GM18511 (cell line): ENCODE measurements at regions not wholly inside any gene's neighbourhood (a gene's known extent, or its start where the extent isn't known, plus 50 kb on each side); places are given as distances from the start of the nearest gene placed in this dataset.
"Not testable (repeated sequence)": the region's sequence is repeated elsewhere in the genome, so short reads cannot be mapped to it uniquely, and the experiment has no call there.

Experiments
- ATAC-seq: cut with Tn5 transposase; IDR thresholded peaks from one replicate; pipeline ENCODE4 v1.9.1; 2021; ENCODE audit warnings: mild to moderate bottlenecking, moderate library complexity; ENCODE audit not compliant: unreplicated experiment

GRCh38 chr10:2589196-2589595, 478.2 kb upstream of the PFKP start:
- no peak for ATAC-seq

DNA sequence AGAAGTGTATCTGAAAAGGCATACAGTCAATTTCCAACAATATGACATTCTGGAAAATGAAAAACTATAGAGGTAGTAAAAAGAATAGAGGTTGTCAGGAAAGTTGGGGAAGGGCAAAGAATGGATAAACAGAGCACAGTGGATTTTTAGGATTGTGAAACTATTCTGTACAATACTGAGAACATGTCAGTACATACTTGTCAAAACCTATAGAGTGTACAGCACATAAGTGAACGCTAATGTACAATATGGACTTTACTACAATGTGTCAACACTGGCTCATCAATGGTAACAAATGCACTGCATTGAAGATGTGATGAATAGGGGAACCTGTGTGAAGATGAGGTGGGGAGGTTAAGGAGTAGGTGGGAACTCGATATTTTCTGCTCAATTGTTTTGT, 483.0 kb upstream of the PFKP start:
- no peak for ATAC-seq

DNA sequence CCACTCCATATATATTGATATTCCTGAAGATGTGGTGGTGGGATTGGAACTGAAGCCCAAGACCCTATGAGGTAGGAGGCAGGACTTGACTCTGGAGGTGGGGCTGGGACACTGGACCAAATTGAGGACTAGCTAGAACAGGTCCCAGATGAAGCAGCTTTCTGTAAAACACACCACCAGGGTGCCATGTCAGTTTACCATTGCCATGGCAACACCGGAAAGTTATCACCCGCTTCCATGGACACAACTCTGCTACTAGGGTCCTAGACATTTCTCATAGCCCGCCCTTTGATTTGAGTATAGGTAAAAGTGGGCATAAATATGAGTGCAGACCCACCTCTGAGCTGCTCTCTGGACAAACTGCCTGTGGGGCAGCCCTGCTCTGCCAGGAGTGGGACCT, 490.5 kb upstream of the PFKP start:
- ATAC-seq, result no peak

DNA sequence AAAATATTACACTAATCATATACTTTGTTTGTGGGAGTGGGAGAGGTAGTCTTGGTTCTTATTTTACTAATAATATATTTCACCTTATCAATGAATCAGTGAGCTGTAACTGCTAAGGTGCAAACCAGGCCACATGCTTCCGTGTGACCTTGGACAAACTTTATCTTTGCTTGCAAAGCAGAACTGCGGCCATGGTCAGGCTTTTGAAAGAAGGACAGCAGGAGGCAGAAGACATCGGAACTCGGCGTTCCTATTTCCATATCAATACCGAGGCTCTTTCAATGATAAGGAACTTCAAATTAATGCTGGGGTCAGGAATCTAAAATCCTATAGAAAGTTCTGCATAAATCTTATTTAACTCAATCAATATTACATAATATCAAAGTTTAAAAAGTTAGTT, 491.9 kb upstream of the PFKP start:
- ATAC-seq, result no peak

DNA sequence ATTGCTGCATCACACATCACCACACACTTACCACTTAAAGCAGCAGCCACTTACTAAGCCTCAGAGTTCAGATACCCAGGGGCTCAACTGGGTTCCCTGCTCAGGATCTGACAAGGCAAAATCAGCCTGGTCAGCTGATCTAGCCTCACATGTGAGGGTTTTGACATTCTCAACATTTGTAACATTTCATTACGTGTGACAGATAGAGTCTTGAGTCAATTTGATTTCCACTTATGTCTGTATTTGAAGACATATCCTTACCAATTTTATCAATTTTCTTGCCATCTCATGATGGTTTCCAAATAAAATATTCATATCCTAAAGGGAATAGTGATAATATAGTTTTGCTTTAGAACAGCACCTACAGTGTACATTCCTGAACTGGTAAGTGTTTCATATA, 494.7 kb upstream of the PFKP start:
- no peak for ATAC-seq

DNA sequence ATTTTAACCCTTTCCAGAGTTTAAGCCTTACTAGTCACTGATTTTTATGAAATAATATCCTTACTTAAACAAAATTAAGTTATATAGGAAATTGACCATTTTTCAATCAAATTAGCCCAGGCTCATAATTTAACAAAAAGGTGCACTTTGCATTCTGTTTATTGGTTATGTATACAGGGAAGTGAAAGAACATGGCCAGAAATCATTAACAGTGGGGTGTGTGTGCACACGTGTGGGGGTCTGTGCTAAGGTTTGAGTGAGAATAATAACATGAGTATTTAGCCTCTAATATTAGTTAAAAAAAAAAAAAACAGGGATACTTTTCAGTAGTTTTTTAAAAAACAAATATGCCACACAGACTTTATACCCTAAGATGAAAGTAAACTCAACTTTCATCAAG, 510.5 kb upstream of the PFKP start:
- peak; percentile 87 for ATAC-seq

DNA sequence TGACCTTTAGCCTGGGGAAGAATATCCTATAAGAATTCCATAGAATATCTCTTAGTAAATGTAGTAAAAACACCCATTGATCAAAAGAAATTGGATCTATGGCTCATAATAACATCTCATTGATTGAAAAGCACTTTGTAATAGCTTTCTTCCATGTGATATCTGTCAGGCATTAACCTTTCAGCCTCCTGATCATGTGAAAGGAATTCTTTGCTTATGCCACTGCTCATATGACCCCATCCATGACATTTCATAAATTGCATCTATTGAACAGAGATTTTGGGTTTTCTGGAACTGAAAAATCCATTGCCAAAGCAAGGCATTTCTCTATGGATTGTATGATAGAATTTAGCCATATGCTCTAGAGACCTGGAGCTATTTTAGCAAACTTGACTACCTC, 519.3 kb upstream of the PFKP start:
- no peak for ATAC-seq

DNA sequence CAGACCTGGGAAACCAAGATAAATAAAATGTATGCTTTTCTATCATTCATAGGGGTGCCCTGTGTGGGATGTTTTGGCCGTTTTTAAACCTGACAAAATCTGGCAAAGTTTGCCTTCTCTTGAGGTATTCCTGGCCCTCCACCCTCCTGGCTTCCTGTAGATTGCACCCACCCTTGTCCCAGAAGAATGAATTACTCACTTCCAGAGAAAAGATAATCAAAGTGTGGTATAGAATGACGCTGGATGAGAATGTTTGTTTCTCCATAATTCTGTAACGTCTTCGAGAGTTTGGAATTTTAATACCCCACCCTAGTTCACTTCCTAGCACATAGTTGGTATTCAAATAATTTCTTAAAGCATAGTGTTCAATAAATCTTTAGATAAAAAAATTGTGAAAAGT, 519.7 kb upstream of the PFKP start:
- ATAC-seq, result no peak

- not testable (repeated sequence) for ATAC-seq
Observed at GRCh38 chr10:2546894-2547293, 520.5 kb upstream of the PFKP start.

DNA sequence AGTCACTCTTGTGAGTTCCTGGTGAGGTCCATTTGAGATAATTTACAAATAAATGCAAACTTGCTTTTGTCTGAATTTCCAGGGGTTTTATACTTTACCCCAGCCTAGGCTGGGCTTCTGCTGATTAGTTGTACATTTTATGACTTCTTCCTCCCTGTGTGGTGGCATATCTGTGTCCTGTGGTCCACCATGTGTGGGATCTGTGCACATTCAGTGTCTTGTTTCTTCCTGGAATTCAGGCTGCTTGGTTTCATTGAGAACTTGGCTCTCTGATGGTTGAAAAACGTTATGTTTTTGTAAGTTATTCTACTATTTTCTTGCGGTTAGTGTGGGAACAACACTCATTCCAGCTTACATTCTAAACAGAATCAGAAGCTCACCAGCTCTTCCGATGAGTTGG, 523.4 kb upstream of the PFKP start:
- no peak for ATAC-seq

GRCh38 chr10:2543142-2543886, 524.0 kb upstream of the PFKP start:
- no peak for ATAC-seq

- ATAC-seq, result no peak
Observed at GRCh38 chr10:2541176-2541575, 526.2 kb upstream of the PFKP start.

DNA sequence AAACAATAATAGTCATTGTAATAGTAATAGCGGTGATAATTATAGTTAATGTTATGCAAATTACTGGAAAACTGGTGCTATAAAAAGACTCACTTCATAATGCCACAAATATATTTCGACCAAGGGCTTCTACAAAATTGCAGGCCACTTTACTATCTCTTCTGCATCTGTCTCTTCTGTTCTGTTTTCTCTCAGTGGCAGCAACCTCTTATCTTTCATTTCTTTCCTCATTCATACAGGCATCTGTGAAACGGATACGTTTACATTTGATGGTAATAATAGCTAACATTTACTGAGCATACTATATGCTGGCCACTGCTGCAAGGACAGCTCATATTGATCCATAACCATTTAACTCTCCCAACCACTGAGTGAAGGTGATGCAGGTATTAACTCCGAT, 537.4 kb upstream of the PFKP start:
- no peak for ATAC-seq

GRCh38 chr10:2525781-2526180, 541.6 kb upstream of the PFKP start:
- no peak for ATAC-seq

DNA sequence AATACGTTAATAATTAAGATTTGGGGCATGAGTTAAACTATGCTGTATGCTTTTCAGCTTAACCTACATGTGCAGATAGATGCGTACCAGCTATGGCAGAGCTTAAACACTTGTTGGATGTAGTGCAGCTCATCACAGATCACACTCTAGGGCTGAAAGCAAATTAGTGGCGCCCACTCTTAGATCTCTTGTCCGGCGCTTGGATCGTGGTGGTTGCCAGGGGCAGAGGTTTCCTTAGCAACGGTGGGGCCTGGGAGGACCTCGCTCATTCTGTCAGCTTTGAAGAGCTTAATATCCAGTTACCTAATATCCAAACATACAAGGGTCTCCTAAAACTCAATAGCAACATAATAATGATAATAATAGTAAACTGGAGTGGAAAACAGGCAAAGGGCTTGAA, 548.2 kb upstream of the PFKP start:
- no peak for ATAC-seq

DNA sequence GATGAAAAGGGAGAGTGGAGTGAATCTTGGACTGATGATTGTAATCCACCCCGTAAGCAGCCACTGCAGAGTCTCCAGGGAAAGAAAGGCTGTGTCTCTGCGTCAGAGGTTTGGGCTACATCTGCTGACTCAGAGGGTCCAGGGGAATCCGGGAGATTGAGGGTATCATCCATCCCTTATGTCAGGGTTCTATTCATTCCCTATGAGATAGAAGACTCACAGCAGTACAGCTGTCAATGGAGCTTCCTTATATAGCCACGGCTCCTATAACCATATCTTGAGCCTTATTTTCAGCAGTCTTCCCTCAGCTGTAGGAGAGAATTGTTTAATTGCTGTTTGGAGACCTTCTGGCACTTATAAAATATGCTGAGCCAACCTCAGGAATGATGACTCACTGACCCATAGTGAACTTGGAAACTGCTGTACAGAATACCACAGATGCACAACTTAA, 558.2 kb upstream of the PFKP start:
- no peak for ATAC-seq

DNA sequence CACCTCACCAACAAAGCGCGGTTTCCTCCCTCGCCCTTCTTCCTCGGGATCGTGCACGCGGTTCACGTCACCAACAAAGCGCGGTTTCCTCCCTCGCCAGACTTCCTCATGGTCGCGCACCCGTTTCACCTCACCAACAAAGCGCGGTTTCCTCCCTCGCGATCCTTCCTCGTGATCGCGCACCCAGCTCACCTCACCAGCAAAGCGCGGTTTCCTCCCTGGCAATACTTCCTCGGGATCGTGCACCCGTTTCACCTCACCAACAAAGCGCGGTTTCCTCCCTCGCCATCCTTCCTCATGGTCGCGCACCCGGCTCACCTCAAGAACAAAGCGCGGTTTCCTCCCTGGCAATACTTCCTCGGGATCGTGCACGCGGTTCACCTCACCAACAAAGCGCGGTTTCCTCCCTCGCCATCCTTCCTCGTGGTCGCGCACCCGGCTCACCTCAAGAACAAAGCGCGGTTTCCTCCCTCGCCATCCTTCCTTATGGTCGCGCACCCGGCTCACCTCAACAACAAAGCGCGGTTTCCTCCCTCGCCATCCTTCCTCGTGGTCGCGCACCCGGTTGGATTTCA, 565.9 kb upstream of the PFKP start:
- not testable (repeated sequence) for ATAC-seq

GRCh38 chr10:2494399-2494798, 572.9 kb upstream of the PFKP start:
- ATAC-seq, result no peak

GRCh38 chr10:2488446-2489005, 578.8 kb upstream of the PFKP start:
- no peak for ATAC-seq

DNA sequence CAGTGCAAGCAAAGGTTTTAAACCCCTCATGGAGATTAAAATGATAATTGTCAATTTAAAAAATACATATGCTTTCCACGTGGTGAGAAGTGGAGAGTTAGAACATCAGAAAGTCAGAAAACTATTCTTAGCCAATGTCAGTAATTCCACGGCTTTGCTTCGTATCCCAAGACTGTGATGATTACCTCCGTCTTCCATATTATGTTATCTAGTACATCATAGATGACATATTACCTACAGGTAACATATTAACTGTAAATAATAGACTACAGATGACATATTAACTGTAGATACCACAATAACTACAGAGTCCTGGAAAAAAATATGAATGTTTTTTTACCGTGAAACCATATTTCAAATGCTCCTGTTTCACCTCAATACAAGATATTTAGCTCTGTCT, 579.4 kb upstream of the PFKP start:
- ATAC-seq, result no peak

GRCh38 chr10:2478656-2479055, 588.7 kb upstream of the PFKP start:
- no peak for ATAC-seq

GRCh38 chr10:2476812-2477553, 590.4 kb upstream of the PFKP start:
- ATAC-seq, result no peak
